ENCODE measurements at regions not wholly inside any gene's neighbourhood (a gene's known extent, or its start where the extent isn't known, plus 50 kb on each side); places are given as distances from the start of the nearest gene placed in this dataset.

DNA sequence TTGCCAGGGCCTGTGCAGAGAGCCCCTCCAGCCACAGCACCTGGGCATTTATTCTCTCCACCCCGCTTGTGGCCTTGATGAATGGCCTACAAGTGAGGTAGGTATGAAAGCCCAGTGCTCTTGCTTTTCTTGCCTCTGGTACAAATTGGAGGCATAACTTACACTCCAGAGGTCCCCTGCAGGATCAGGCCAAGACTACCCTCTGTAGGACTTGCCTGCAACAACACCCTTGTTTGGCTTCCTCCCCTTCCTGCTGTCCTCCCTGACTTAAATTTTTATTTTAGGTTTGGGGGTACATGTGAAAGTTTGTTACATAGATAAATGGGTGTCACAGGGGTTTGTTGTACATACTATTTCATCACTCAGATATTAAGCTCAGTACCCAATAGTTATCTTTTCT, 95.7 kb downstream of the CDC42EP3 start:
- TF ChIP-seq POLR2A (IDR thresholded peaks at IDR 0.05) (no peak), CTCF (IDR thresholded peaks at IDR 0.05 in 8 of 11, conservative IDR thresholded peaks at IDR 0.05 in 3 of 11) (no peak), POLR2AphosphoS5 (IDR thresholded peaks at IDR 0.05) (no peak)
